ENCODE measurements at regions not wholly inside any gene's neighbourhood (a gene's known extent, or its start where the extent isn't known, plus 50 kb on each side); places are given as distances from the start of the nearest gene placed in this dataset.

- Histone ChIP-seq H3K27me3 (no peaks in the 10 kb centered on the region), H3K4me3 (no peak overlapping the region), H3K9me3 (replicated peaks) (no peaks in the 10 kb centered on the region), H3K27ac (no peak overlapping the region), H3K36me3 (no peaks in the 10 kb centered on the region), H3K4me1 (no peaks in the 10 kb centered on the region)
- no peak for DNase-seq
These were observed 389.9 kb downstream of the RPS29 start for GRCh38 chr14:49196327-49196726.

- H3K9me3 ChIP-seq (replicated peaks): no peaks in the 10 kb centered on the region
- no peak overlapping the region for H3K4me3 ChIP-seq
- H3K27me3 ChIP-seq: no peaks in the 10 kb centered on the region
- H3K27ac ChIP-seq: no peak overlapping the region
- no peaks in the 10 kb centered on the region for H3K36me3 ChIP-seq
- no peaks in the 10 kb centered on the region for H3K4me1 ChIP-seq
- no peak for DNase-seq
These were observed 392.1 kb downstream of the RPS29 start for GRCh38 chr14:49194067-49194466.

- H3K27ac ChIP-seq: no peak overlapping the region
These were observed 392.7 kb downstream of the RPS29 start for GRCh38 chr14:49193332-49194065.

GRCh38 chr14:49191380-49191779 lies 394.8 kb downstream of the RPS29 start:
- Histone ChIP-seq H3K9me3 (replicated peaks) (no peaks in the 10 kb centered on the region), H3K36me3 (no peaks in the 10 kb centered on the region), H3K27me3 (no peaks in the 10 kb centered on the region), H3K4me1 (no peaks in the 10 kb centered on the region), H3K27ac (no peak overlapping the region), H3K4me3 (no peak overlapping the region)
- no peak for DNase-seq

More at GRCh38 chr14:49193332-49194065, 392.7 kb downstream of the RPS29 start:
- Histone ChIP-seq H3K9me3 (replicated peaks) (no peaks in the 10 kb centered on the region), H3K4me1 (no peaks in the 10 kb centered on the region), H3K4me3 (no peak overlapping the region), H3K36me3 (no peaks in the 10 kb centered on the region), H3K27me3 (no peaks in the 10 kb centered on the region)
- DNase-seq: no peak

GRCh38 chr14:49189375-49189774 lies 396.8 kb downstream of the RPS29 start:
- Histone ChIP-seq H3K27ac (no peak overlapping the region), H3K4me1 (no peaks in the 10 kb centered on the region), H3K36me3 (no peaks in the 10 kb centered on the region), H3K9me3 (replicated peaks) (no peaks in the 10 kb centered on the region), H3K4me3 (no peak overlapping the region), H3K27me3 (no peaks in the 10 kb centered on the region)
- DNase-seq: no peak

GRCh38 chr14:49187799-49188198 lies 398.4 kb downstream of the RPS29 start:
- Histone ChIP-seq H3K4me3 (no peak overlapping the region), H3K27me3 (no peaks in the 10 kb centered on the region), H3K27ac (no peak overlapping the region), H3K36me3 (no peaks in the 10 kb centered on the region), H3K4me1 (no peaks in the 10 kb centered on the region), H3K9me3 (replicated peaks) (no peaks in the 10 kb centered on the region)
- no peak for DNase-seq

GRCh38 chr14:49173765-49174373 lies 412.3 kb downstream of the RPS29 start:
- Histone ChIP-seq H3K9me3 (replicated peaks) (no peaks in the 10 kb centered on the region), H3K4me1 (no peaks in the 10 kb centered on the region), H3K36me3 (no peaks in the 10 kb centered on the region), H3K27me3 (no peaks in the 10 kb centered on the region), H3K4me3 (no peak overlapping the region), H3K27ac (no peak overlapping the region)
- peak; percentile 73 to 88 for DNase-seq

GRCh38 chr14:49164074-49164473 lies 422.1 kb downstream of the RPS29 start:
- Histone ChIP-seq H3K9me3 (replicated peaks) (no peaks in the 10 kb centered on the region), H3K36me3 (no peaks in the 10 kb centered on the region), H3K27me3 (no peaks in the 10 kb centered on the region), H3K4me1 (no peaks in the 10 kb centered on the region), H3K4me3 (no peak overlapping the region), H3K27ac (no peak overlapping the region)
- DNase-seq: no peak

- no peaks in the 10 kb centered on the region for H3K36me3 ChIP-seq
- H3K9me3 ChIP-seq (replicated peaks): no peaks in the 10 kb centered on the region
- DNase-seq: no peak
- no peak overlapping the region for H3K4me3 ChIP-seq
- no peaks in the 10 kb centered on the region for H3K27me3 ChIP-seq
- no peaks in the 10 kb centered on the region for H3K4me1 ChIP-seq
- no peak overlapping the region for H3K27ac ChIP-seq
These were observed 425.2 kb downstream of the RPS29 start for GRCh38 chr14:49160983-49161382.

GRCh38 chr14:49159081-49159480 lies 427.1 kb downstream of the RPS29 start:
- Histone ChIP-seq H3K4me1 (no peaks in the 10 kb centered on the region), H3K27ac (no peak overlapping the region), H3K4me3 (no peak overlapping the region), H3K36me3 (no peaks in the 10 kb centered on the region), H3K27me3 (no peaks in the 10 kb centered on the region), H3K9me3 (replicated peaks) (no peaks in the 10 kb centered on the region)
- no peak for DNase-seq

- no peaks in the 10 kb centered on the region for H3K36me3 ChIP-seq
- H3K4me1 ChIP-seq: no peaks in the 10 kb centered on the region
- DNase-seq: no peak
- H3K27ac ChIP-seq: no peak overlapping the region
- H3K9me3 ChIP-seq (replicated peaks): no peaks in the 10 kb centered on the region
- H3K27me3 ChIP-seq: no peaks in the 10 kb centered on the region
- no peak overlapping the region for H3K4me3 ChIP-seq
These were observed 446.6 kb downstream of the RPS29 start for GRCh38 chr14:49139593-49139992.

- H3K27me3 ChIP-seq: no peaks in the 10 kb centered on the region
- no peak overlapping the region for H3K27ac ChIP-seq
- no peaks in the 10 kb centered on the region for H3K4me1 ChIP-seq
- no peaks in the 10 kb centered on the region for H3K36me3 ChIP-seq
- no peaks in the 10 kb centered on the region for H3K9me3 ChIP-seq (replicated peaks)
- peak in 1 of 2 experiments; percentile 4 for DNase-seq
- H3K4me3 ChIP-seq: no peak overlapping the region
These were observed 451.2 kb downstream of the RPS29 start for GRCh38 chr14:49134940-49135339.

GRCh38 chr14:49121246-49121645 lies 464.9 kb downstream of the RPS29 start:
- DNase-seq: no peak
- no peaks in the 10 kb centered on the region for H3K9me3 ChIP-seq (replicated peaks)
- no peak overlapping the region for H3K27ac ChIP-seq
- no peaks in the 10 kb centered on the region for H3K36me3 ChIP-seq
- H3K27me3 ChIP-seq: no peaks in the 10 kb centered on the region
- H3K4me3 ChIP-seq: no peak overlapping the region
- H3K4me1 ChIP-seq: no peaks in the 10 kb centered on the region

- Histone ChIP-seq H3K4me3 (no peak overlapping the region), H3K36me3 (no peaks in the 10 kb centered on the region), H3K27ac (no peak overlapping the region)
These were observed 471.9 kb downstream of the RPS29 start for GRCh38 chr14:49114161-49114893.

More at GRCh38 chr14:49114161-49114893, 471.9 kb downstream of the RPS29 start:
- Histone ChIP-seq H3K9me3 (replicated peaks) (no peaks in the 10 kb centered on the region), H3K27me3 (no peaks in the 10 kb centered on the region), H3K4me1 (no peaks in the 10 kb centered on the region)
- no peak for DNase-seq
